Ishikawa (cell line): ENCODE measurements at regions not wholly inside any gene's neighbourhood (a gene's known extent, or its start where the extent isn't known, plus 50 kb on each side); places are given as distances from the start of the nearest gene placed in this dataset.

Source experiments
- CEBPB ChIP-seq: IDR thresholded peaks from 2 replicates; pipeline ENCODE4 v1.6.1; 2012
- CREB1 ChIP-seq: IDR thresholded peaks from 2 replicates; pipeline ENCODE4 v1.6.1; 2012; ENCODE audit warnings: low read depth
- EGR1 ChIP-seq: IDR thresholded peaks from 2 replicates; pipeline ENCODE4 v1.6.1; 2012
- EP300 ChIP-seq: IDR thresholded peaks from 2 replicates; pipeline ENCODE4 v1.6.1; 2012; ENCODE audit warnings: borderline replicate concordance
- FOXM1 ChIP-seq: IDR thresholded peaks from 2 replicates; pipeline ENCODE4 v1.6.1; 2012; ENCODE audit warnings: low read depth, borderline replicate concordance
- MAX ChIP-seq: IDR thresholded peaks from 2 replicates; pipeline ENCODE4 v1.6.1; 2012
- NFIC ChIP-seq: IDR thresholded peaks from 2 replicates; pipeline ENCODE4 v1.6.1; 2012
- RAD21 ChIP-seq: IDR thresholded peaks from 2 replicates; pipeline ENCODE4 v1.6.1; 2012; ENCODE audit warnings: low read depth
- REST ChIP-seq: IDR thresholded peaks from 2 replicates; pipeline ENCODE4 v1.6.1; 2012; ENCODE audit warnings: low read depth, mild to moderate bottlenecking
- TAF1 ChIP-seq: IDR thresholded peaks from 2 replicates; pipeline ENCODE4 v1.6.1; 2012; ENCODE audit warnings: low read depth, mild to moderate bottlenecking
- TCF12 ChIP-seq: IDR thresholded peaks from 2 replicates; pipeline ENCODE4 v1.6.1; 2012; ENCODE audit warnings: low read depth
- TEAD4 ChIP-seq: IDR thresholded peaks from 2 replicates; pipeline ENCODE4 v1.6.1; 2012
- USF1 ChIP-seq: IDR thresholded peaks from 2 replicates; pipeline ENCODE4 v1.6.1; 2012
- YY1 ChIP-seq: IDR thresholded peaks from 2 replicates; pipeline ENCODE4 v1.6.1; 2012; ENCODE audit warnings: low read depth
- ZBTB7A ChIP-seq: IDR thresholded peaks from 2 replicates; pipeline ENCODE4 v1.6.1; 2012; ENCODE audit warnings: low read depth

- TF ChIP-seq ZBTB7A (no peak), YY1 (no peak), REST (no peak), MAX (no peak), TEAD4 (no peak), TCF12 (no peak), RAD21 (no peak), CEBPB (no peak), FOXM1 (no peak), USF1 (no peak), NFIC (no peak), EGR1 (no peak)
These were observed 474.9 kb downstream of the EIPR1 start for GRCh38 chr2:2902547-2903281.

- TF ChIP-seq MAX (no peak), TAF1 (no peak), USF1 (no peak), TEAD4 (no peak), RAD21 (no peak), REST (no peak), YY1 (no peak), NFIC (no peak), EP300 (no peak), CEBPB (no peak), EGR1 (no peak), TCF12 (no peak), FOXM1 (no peak), CREB1 (no peak), ZBTB7A (no peak)
These were observed 476.0 kb downstream of the EIPR1 start for GRCh38 chr2:2901384-2902345.

- no peak for TF ChIP-seq ZBTB7A
- no peak for TF ChIP-seq EGR1
- no peak for TF ChIP-seq YY1
- TF ChIP-seq TAF1: no peak
- TF ChIP-seq RAD21: no peak
- TF ChIP-seq REST: no peak
- no peak for TF ChIP-seq TCF12
- no peak for TF ChIP-seq CEBPB
These were observed 477.8 kb downstream of the EIPR1 start for GRCh38 chr2:2899826-2900225.

- TF ChIP-seq EP300 (no peak), RAD21 (no peak), REST (no peak), TCF12 (no peak), YY1 (no peak)
These were observed 478.9 kb downstream of the EIPR1 start for GRCh38 chr2:2898744-2899143.
